ENCODE measurements at regions not wholly inside any gene's neighbourhood (a gene's known extent, or its start where the extent isn't known, plus 50 kb on each side); places are given as distances from the start of the nearest gene placed in this dataset.
"Not testable (repeated sequence)": the region's sequence is repeated elsewhere in the genome, so short reads cannot be mapped to it uniquely, and the experiment has no call there.

- no peak for DNase-seq
Observed at GRCh38 chr6:137657351-137657911, 163.2 kb upstream of the OLIG3 start.

GRCh38 chr6:137658287-137658686, 164.1 kb upstream of the OLIG3 start:
- no peak for DNase-seq

- no peak for DNase-seq
Observed at GRCh38 chr6:137659871-137660270, 165.7 kb upstream of the OLIG3 start.

GRCh38 chr6:137660296-137660731, 166.1 kb upstream of the OLIG3 start:
- no peak for DNase-seq

- DNase-seq = peak in 1 of 2 experiments; percentile 16
Observed at GRCh38 chr6:137661601-137662000, 167.4 kb upstream of the OLIG3 start.

GRCh38 chr6:137664183-137664582, 170.0 kb upstream of the OLIG3 start:
- DNase-seq = no peak

- DNase-seq = no peak
Observed at GRCh38 chr6:137665342-137665934, 171.2 kb upstream of the OLIG3 start.

- no peak for DNase-seq
Observed at GRCh38 chr6:137666202-137666774, 172.1 kb upstream of the OLIG3 start.

- DNase-seq = no peak
Observed at GRCh38 chr6:137673603-137674002, 179.4 kb upstream of the OLIG3 start.

- DNase-seq = no peak
Observed at GRCh38 chr6:137676888-137677287, 182.7 kb upstream of the OLIG3 start.

GRCh38 chr6:137677709-137678108, 183.5 kb upstream of the OLIG3 start:
- DNase-seq = no peak

- no peak for DNase-seq
Observed at GRCh38 chr6:137678451-137678850, 184.3 kb upstream of the OLIG3 start.

GRCh38 chr6:137680705-137681346, 186.2 kb upstream of the TNFAIP3 start:
- no peak for DNase-seq

- DNase-seq = no peak
Observed at GRCh38 chr6:137681445-137682009, 185.5 kb upstream of the TNFAIP3 start.

GRCh38 chr6:137682658-137683057, 184.4 kb upstream of the TNFAIP3 start:
- DNase-seq = not testable (repeated sequence)

GRCh38 chr6:137683916-137684315, 183.1 kb upstream of the TNFAIP3 start:
- no peak for DNase-seq

GRCh38 chr6:137685798-137686375, 181.2 kb upstream of the TNFAIP3 start:
- no peak for DNase-seq

- no peak for DNase-seq
Observed at GRCh38 chr6:137687818-137688217, 179.2 kb upstream of the TNFAIP3 start.

GRCh38 chr6:137688230-137688971, 178.7 kb upstream of the TNFAIP3 start:
- DNase-seq = no peak

GRCh38 chr6:137689377-137689776, 177.7 kb upstream of the TNFAIP3 start:
- no peak for DNase-seq

- no peak for DNase-seq
Observed at GRCh38 chr6:137690034-137690433, 177.0 kb upstream of the TNFAIP3 start.

GRCh38 chr6:137690721-137691120, 176.3 kb upstream of the TNFAIP3 start:
- DNase-seq = no peak

- no peak for DNase-seq
Observed at GRCh38 chr6:137692308-137692707, 174.8 kb upstream of the TNFAIP3 start.

Measured in NCI-H2081 (cell line).